Activated T-helper 1 cell treated with anti-CD3 and anti-CD28 coated beads, Interleukin-2, amount 50 U/mL, for 16 hours (primary cell): ENCODE measurements at regions not wholly inside any gene's neighbourhood (a gene's known extent, or its start where the extent isn't known, plus 50 kb on each side); places are given as distances from the start of the nearest gene placed in this dataset.
"Not testable (repeated sequence)": the region's sequence is repeated elsewhere in the genome, so short reads cannot be mapped to it uniquely, and the experiment has no call there.

ENCODE experiments used
- DNase-seq, 2 donors: peaks; one replicate each; pipeline ENCODE4 v3.0.0-alpha.2; 2020; ENCODE audit warnings: low read depth in 1 of 2, low spot score in 1 of 2

DNA sequence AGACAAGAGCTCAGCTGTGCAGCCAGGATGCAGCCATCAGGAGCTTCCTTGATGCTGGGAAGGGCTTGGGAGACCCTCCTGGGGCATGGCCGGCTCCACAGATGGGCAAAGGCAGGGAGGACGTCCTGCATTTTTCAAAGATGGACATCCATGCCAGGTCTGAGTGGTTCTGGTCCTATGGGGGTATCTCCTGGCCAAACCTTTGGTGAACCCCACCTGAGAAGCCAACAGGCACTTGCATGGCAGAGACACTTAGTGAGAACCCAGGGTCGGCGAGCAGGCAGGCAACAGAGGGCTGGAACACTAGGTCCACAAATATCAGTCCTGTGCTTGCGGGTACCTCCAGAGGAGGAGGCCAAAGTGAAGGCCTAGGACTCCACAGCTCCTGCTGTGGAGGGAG, 70.0 kb downstream of the KCTD15 start:
- no peak for DNase-seq

DNA sequence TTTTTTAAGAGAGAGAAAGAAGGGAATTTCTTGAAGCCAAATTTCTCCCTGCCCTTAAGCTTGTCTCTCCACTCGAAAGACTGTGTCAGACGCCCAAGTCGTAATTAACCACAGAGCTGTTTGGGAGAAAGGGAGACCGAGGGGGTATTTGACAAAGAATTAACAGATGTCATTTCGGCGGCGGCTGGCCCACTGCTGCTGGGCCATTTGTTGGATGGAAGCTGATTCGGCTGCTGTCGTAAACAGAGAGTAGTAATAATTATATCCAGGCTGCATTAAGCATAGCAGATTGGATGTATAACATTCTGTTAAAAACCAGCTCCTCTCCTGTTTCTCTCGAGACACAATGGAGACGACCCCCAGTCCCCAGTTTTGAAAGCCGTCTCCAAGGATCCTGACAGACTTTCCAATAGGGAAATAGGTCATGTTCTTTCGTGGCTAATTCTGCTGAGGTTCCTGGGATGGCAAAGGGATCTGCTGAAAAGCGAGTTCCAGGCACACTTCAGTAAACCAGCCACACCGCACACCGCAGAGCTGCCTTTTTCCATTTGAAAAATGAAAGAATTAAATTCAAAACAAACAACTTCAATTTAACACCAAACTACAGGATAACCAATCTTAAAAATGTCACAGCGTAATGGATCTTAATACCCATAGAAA, 71.5 kb downstream of the KCTD15 start:
- DNase-seq, result no peak

DNA sequence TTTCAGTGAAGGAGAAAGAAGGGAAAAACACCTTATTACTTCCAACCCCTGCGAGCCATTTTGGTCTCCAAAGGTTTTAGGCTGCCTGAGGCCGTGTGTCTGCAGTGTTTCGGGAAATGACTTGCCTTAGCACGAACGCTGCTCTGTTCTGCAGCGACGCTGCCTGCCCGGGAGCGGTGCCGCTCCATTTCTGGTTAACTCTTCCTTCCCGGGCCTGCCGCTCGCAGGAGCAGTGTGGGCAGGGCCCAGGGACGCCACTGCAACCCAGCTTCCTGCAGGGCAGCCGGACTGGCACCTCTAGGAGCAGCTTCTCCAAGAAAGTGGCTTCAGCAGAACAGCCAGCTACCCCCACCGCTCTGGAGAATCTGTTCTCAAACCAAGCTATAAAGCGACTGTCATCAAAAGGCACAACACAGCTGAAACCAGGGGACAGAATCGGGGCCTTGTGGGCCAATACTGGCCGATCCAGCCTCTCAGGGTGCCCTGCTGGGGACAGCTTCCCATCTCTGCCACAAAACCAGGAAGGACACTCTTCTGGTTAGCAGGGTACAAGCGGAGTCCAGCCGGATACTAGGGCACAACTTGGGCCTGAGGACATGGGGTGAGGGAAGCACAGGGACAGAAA, 72.2 kb downstream of the KCTD15 start:
- DNase-seq, result no peak

DNA sequence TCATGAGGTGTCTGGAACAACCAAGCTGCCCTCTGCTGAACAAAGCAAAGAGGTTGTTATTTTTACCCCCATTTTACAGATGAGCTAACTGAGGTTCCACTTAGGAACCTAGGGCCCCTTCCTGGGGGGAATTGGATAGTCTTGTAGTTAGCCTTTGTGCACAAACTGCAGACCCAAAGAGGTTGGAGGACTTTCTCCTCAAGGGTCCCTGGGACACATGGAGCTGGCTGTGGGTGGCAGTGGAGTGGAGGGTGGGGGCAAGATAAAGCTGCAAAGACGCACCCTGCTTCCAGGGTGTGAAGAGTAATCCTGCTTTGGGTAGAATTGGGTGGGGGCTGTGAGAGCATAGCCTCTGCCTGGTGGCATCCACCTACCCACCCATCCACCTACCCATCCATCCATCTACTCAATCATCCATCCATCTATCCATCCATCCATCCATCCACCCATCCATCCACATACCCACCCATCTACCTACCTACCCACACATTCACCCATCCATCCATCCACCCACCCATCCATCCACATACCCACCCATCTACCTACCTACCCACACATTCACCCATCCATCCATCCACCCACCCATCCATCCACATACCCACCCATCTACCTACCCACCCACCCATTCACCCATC, 73.7 kb downstream of the KCTD15 start:
- DNase-seq, result not testable (repeated sequence)

DNA sequence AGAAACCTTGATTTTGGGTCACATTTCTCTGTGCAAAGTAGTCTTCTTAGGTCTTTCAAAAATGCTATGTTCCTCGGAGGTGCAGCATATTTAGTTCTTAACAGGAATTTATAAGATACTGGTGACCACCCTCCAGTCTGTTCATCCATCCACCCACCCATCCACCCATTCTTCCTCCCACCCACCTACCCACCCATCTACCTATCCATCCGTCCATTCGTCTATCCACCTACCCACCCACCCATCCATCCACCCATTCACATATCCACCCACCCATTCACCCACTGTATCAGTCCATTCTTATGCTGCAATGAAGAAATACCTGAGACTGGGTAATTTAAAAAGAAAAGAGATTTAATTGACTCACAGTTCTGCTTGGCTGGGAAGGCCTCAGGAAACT, 74.9 kb downstream of the KCTD15 start:
- DNase-seq, result no peak

DNA sequence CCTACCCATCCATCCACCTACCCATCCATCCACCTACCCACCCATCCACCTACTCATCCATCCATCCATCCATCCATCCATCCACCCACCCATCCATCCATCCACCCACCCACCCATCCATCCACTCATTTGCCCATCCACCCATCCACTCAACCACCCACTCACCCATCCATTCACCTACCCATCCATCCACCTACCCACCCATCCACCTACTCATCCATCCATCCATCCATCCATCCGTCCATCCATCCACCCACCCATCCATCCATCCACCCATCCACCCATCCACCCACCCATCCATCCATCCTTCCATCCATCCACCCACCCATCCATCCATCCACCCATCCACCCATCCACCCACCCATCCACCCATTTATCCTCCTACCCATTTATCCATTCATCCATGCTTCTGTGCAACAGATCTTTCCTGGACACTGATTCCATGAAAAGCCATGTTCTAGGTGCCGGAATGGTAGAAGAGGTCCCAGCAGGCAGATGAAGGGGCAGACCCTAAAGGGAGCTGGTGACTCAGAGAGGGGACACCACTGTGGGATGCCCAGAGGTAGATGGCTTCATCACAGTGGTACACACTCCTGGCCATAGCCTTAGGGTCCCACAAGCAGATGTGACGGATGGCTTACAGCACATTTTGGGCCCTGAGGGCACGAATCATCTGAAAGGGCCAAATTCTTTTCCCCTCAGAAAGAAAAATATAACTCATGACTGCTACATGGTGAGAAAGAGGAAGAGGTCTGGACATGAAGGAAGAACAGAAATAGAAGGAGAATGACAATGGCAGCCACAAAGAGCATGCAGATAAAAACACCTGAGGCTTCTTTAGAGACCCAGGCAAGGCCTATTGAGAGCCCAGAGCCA, 76.0 kb downstream of the KCTD15 start:
- DNase-seq, result no peak

DNA sequence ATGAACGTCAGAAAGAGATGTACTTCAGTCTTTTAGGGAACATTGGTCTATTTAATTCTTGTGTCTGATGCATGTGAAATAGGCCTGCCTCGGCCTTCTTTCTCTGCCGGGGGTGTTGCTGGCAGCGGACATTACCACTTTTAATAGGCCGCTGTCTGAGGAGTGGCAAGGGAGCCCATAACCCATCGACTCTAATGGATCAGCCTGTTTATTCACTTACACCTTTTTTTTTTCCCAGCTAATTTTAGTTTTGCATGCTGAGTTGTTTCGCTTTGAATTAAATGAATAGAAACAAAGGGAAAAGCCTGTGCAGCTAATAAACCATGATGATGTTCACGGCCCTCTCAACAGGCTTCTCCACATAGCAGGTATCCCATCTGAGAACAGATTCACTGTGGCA, 78.4 kb downstream of the KCTD15 start:
- DNase-seq, result no peak

DNA sequence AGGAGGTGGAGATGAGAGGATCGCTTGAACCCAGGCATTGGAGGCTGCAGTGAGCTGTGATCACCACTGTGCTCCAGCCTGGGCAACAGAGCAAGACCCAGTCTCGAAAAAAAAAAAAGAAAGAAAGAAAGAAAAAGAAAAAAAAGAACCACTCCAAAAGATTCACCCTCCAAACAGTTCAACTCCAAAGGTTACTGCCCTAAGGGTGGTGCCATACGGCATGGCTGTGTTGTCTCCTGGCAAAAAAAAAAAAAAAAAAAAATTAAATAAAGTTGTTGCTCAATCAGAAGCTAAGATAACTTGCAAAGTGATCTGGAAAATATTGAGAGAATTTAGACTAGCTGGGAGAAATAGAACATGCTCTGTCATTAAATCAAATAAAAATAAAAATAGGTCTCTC, 79.5 kb downstream of the KCTD15 start:
- no peak for DNase-seq

DNA sequence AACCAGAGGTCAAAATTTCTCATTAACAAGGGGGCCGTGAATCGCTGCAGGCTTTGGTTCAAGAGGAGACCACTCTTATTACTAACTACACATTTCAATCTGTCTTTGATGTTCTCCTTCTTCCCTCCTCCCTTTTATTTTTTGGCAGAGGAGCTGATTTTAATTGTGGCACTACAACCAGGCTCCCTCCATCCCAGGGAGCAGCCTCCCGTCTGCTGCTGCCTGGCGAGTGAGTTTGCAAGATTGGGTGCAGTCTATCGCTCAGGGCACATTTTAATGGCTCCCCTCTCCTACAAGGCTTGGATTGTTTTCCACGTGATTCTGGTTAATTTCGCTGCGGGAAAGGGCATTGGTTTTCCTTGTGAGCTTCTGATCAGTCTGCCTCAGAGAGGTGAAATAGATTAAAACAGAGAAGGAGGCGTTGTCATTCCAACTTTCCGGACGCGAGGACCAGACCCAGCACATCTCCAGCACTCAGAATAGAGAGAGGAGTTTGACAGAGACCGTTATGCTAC, 81.4 kb downstream of the KCTD15 start:
- DNase-seq, result no peak

DNA sequence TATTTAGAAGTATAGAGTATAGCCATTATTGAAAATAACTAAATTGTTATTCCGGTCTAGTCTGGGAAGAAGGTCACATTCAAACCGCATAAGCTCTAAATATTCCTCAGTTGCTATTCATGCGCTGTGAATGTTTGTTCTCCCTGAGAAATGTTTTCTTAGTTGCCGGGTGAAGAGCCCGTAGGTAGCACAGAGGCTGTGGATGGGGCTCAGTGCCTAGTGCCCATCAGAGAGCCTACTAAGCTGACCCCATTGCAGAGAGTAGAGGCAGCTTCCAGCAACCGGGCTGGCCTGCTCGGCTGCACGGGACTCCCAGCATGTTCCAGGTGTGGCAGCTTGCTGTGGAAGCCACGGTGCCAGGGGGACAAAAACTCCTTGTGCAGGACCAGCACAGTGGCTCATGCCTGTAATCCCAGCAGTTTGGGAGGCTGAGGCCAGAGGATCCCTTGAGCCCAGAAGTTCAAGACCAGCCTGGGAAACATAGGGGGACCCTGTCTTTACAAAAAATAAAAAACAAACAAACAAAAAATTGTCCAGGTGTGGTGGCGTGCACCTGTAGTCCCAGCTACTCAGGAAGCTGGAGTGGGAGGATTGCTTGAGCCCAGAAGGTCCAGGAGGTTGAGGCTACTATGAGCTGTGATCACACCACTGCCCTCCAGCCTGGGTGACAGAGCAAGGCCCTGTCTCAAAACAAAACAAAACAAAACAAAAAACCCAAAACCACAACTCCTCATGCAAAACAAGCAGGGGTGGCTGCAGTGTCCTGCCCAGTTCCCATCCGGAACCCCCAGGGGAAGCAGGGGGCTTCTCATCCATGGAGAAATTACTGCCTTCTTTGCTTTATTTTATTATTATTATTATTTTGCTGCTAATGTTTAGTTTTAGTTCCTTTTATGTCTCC, 82.5 kb downstream of the KCTD15 start:
- DNase-seq, result no peak

DNA sequence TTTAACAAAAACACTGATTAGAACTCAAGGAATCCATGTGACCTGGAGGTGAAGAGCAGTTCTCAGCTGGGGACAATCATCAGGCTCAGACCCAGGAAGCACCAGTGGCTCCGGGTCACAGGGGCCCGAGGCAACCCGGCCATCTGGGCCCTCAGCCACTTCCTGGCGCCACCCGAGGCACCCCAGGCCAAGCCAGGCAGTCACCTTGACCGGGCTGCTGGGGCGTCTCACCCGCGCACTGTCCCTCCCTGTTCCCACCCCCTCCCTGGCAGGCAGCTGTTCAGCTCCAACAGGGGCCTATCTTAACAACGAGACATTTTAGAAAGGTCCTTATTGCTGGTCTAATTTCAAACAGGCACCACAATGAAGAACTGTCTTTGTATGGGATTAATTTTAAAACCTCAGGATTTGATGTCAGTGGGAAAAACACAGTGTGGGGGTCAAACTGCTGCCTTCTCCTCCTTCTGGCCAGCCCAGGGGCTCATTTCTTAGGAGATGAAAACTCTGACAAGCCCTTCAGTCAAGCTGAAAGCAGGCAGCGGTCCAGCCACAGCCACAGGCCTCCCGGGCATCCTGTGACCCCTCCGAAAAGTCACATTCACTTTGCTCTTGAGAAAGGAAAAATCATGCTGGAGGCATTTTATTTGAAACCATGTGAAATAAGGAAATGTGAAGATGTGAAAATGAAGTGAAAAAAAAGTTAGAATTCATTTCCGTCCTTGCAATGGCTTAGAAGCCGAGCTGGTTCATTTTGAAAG, 83.3 kb downstream of the KCTD15 start:
- no peak for DNase-seq

DNA sequence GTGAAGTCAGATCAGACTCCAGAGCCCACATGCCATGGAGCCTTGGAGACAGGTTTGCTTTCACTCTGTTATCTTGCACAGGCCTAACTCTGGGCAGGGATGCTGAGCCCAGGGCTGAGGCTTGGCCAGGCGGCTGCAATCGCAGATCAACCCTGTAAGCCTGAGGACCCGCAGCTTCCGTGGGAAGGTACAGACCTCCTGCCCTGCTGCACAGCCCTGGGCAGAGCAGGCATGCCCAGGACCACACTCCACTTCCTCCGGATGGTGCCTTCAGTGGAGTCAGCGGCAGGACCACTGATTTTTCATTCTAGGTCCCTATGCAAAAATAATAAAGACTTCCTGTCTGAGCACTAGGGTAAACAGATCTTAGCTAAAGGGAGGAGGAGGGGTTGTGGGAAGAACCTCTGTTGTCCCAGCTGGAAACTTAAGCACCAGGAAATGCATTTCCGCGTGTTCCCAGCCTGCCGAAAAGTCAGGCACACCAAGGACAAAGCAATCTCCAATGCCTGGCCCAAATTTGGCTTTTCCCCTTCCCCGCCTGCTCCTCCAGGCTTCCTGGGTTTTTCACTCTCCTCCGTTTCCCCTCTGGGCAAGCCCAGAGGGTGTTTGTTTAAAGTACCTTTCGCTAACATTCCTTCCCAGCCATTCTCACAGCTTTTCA, 87.3 kb downstream of the KCTD15 start:
- no peak for DNase-seq

DNA sequence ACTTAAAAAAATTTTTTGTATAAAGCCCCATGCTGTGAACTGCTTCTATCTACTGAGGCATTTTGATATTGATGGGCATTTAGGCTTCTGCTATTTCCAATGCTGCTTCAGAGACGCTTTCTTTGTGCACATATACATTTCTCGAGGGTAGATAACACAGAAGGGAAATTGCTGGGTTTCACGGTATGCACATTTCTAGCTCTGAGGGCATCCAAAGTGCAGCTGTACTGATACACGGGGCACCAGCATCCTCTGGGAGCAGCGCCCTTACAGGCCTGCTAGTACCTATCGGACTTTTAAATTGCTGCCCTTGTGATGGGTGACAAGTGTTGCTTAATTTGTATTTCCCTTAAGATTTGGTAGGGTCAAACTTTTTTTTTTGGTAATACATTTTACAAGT, 88.6 kb downstream of the KCTD15 start:
- no peak for DNase-seq

DNA sequence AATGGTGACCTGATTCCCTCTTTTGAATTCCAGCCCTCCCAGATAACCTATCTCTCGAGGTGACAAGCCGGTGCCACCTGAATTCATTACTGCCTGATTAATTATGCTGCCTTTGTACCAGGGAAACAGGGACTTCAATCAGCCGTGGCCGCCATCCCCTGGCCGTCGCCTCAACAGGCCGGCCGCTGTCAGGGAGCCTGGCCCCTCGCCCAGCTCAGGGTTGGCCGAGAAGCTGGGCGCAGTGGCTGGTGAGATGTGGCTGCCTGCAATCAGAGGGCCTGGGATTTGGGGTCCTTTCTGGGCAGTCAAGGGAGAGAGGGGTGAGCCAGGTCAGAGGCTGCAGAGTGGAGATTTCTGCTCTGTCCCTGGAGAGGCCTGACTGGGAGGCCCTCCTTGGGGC, 91.2 kb downstream of the KCTD15 start:
- no peak for DNase-seq

DNA sequence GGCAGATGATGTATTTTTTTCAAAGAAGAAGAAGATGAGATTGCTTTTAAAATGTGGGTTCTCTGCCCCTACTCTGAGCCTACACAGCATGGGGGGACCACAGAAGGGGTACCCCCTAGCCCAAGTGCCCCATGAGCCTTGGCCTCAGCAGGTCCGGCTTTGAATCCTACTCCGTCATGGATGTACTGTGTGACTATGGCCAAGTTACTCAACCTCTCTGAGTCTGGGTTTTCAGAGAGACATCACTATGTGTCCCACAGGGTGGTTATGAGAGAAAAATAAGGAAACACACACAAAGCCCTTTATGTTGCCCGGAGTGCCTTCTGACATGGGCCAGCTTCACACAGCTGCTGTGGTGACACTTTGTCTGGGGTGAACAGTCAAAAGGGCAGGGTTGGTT, 92.0 kb downstream of the KCTD15 start:
- no peak for DNase-seq

DNA sequence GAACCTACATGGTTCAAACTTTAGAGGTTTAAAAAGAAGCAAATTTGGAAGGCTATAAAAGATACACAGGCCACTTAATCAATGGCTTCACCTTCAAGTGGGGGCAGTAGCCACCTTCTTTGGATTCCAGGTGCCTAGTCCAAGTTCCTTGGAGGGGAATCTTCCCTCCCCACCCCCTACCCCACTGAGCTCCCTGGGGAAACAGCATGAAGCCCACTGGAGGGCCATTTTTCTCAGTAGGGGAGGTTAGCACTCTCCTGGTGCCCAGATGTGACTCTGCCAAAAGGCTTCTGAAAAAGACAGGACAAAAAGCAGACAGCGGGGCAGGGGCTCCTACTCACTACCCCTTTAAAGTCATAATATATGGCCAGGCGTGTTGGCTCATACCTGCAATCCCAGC, 93.9 kb downstream of the KCTD15 start:
- DNase-seq, result no peak

DNA sequence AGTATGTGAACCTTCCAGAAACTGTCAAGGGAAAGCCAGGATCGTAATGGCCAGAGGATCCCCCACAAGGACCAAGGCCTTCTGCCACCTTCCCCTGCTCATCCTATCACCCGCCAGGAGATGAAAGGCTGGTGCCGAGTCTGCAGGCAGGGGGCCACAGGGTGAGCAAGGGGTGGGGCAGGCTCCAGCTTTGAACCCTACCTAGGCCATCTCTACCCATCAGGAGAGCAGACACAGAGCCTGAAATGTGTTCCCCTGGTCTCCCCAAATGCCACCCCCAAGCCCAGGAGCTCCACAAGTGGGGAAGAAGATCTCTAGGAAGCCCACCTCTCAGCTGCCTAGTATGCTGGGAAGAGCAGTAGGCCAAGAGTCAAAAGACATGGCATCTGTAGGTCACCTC, 95.1 kb downstream of the KCTD15 start:
- no peak for DNase-seq

DNA sequence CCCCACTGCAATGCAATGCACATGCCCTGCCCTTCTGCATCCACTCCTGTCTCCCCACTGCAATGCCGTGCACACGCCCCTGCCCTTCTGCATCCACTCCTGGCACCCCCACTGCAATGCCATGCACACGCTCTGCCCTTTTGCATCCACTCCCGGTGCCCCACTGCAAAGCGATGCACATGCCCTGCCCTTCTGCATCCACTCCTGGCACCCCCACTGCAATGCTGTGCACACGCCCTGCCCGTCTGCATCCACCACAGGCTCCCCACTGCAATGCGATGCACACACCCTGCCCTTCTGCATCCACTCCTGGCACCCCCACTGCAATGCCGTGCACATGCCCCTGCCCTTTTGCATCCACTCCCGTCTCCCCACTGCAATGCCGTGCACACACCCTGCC, 98.1 kb downstream of the KCTD15 start:
- DNase-seq, result no peak

DNA sequence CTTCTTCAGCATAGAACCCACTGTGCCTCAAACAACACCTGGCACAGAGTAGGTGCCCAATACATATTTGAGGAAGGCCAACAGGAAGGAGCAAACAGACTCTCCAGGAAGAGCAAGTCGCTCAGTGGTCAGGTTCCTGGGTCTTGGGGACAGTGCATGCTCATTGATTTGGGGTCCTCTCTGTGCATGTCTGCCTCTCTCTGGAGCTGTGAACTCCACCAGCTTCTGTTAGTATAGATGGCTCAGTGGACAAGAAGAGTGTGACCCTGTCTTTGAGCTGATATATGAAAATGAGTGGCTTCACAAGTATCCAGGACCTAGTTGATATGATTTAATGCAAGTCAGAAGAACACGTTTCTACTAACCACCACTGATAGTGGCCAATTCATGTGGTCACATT, 98.7 kb downstream of the KCTD15 start:
- DNase-seq, result no peak
